Mesendoderm (in vitro differentiated cells): ENCODE measurements at regions not wholly inside any gene's neighbourhood (a gene's known extent, or its start where the extent isn't known, plus 50 kb on each side); places are given as distances from the start of the nearest gene placed in this dataset.

Experiments
- DNase-seq: peaks from one replicate; pipeline ENCODE4 v3.0.0; 2013
- H2AK5ac ChIP-seq: 2 replicates; pipeline ENCODE4 v1.6.1; 2013; ENCODE audit warnings: low read length, inconsistent platforms
- H2BK120ac ChIP-seq: 2 replicates; pipeline ENCODE4 v1.6.1; 2013; ENCODE audit warnings: low read depth, mild to moderate bottlenecking, low read length, moderate library complexity, mixed read lengths
- H2BK15ac ChIP-seq: replicated peaks from 2 replicates; pipeline ENCODE4 v1.6.1; 2013; ENCODE audit warnings: low read depth, mild to moderate bottlenecking, moderate library complexity
- H2BK5ac ChIP-seq: 2 replicates; pipeline ENCODE4 v1.6.1; 2013; ENCODE audit warnings: low read length, inconsistent platforms
- H3K18ac ChIP-seq: 2 replicates; pipeline ENCODE4 v1.6.1; 2013; ENCODE audit warnings: mild to moderate bottlenecking, low read length, mixed read lengths
- H3K23ac ChIP-seq: one replicate; pipeline ENCODE4 v1.6.1; 2013; ENCODE audit warnings: low read length
- H3K27ac ChIP-seq: 2 replicates; pipeline ENCODE4 v1.5.1; 2013; ENCODE audit warnings: low read depth, mild to moderate bottlenecking, inconsistent platforms, low read length, moderate library complexity
- H3K27me3 ChIP-seq: 2 replicates; pipeline ENCODE4 v1.6.1; 2013; ENCODE audit warnings: low read length, control low read depth, mild to moderate bottlenecking, inconsistent platforms; ENCODE audit not compliant: insufficient read depth, poor library complexity
- H3K36me3 ChIP-seq: 2 replicates; pipeline ENCODE4 v1.6.1; 2013; ENCODE audit warnings: low read length, inconsistent platforms; ENCODE audit not compliant: control insufficient read depth, insufficient read depth
- H3K4ac ChIP-seq: one replicate; pipeline ENCODE4 v1.6.1; 2013; ENCODE audit warnings: low read depth, mild to moderate bottlenecking, low read length, moderate library complexity
- H3K4me1 ChIP-seq: 2 replicates; pipeline ENCODE4 v1.6.1; 2013; ENCODE audit warnings: low read depth, low read length, inconsistent platforms; ENCODE audit not compliant: control insufficient read depth
- H3K4me2 ChIP-seq: 2 replicates; pipeline ENCODE4 v1.6.1; 2013; ENCODE audit warnings: low read length
- H3K4me3 ChIP-seq: 2 replicates; pipeline ENCODE4 v1.5.1; 2013; ENCODE audit warnings: mild to moderate bottlenecking, low read length
- H3K56ac ChIP-seq: one replicate; pipeline ENCODE4 v1.6.1; 2013; ENCODE audit warnings: low read length
- H3K79me1 ChIP-seq: 2 replicates; pipeline ENCODE4 v1.6.1; 2013; ENCODE audit warnings: low read length, inconsistent platforms
- H3K79me2 ChIP-seq: 2 replicates; pipeline ENCODE4 v1.6.1; 2013; ENCODE audit warnings: mild to moderate bottlenecking, low read length; ENCODE audit not compliant: control insufficient read depth, insufficient read depth
- H3K9ac ChIP-seq: 2 replicates; pipeline ENCODE4 v1.6.1; 2013; ENCODE audit warnings: low read length, inconsistent platforms
- H4K5ac ChIP-seq: one replicate; pipeline ENCODE4 v1.6.1; 2013; ENCODE audit warnings: low read length
- H4K8ac ChIP-seq: one replicate; pipeline ENCODE4 v1.6.1; 2013; ENCODE audit warnings: low read depth, mild to moderate bottlenecking, control low read depth, low read length, moderate library complexity
- WGBS: extraction: QIAGEN DNeasy Blood & Tissue Kit; methylation state at CpG from one replicate; pipeline ENCODE4 v1.1.7; 2013; ENCODE audit warnings: low lambda C conversion rate, missing lambda C conversion rate; ENCODE audit not compliant: insufficient coverage; ENCODE audit errors: extremely low coverage; 5-methylcytosine and 5-hydroxymethylcytosine counted together

- Histone ChIP-seq H3K27ac (no peak overlapping the region), H3K4ac (no peak overlapping the region), H2BK5ac (no peak overlapping the region), H3K27me3 (no peaks in the 10 kb centered on the region), H2BK15ac (no peak overlapping the region), H4K5ac (no peak overlapping the region), H3K79me1 (no peaks in the 10 kb centered on the region), H3K36me3 (no peaks in the 10 kb centered on the region), H3K4me2 (no peak overlapping the region), H2BK120ac (no peak overlapping the region), H4K8ac (no peak overlapping the region), H3K23ac (no peak overlapping the region), H3K18ac (no peak overlapping the region), H3K4me3 (no peak overlapping the region), H3K4me1 (no peaks in the 10 kb centered on the region), H3K56ac (no peak overlapping the region), H3K79me2 (no peaks in the 10 kb centered on the region), H2AK5ac (no peak overlapping the region), H3K9ac (no peak overlapping the region)
- WGBS = no CpG with 5 or more reads among the region's 2 CpGs
- no peak for DNase-seq
These were observed 245.7 kb upstream of the CNTN4 start for GRCh38 chr3:1852950-1853349.

DNA sequence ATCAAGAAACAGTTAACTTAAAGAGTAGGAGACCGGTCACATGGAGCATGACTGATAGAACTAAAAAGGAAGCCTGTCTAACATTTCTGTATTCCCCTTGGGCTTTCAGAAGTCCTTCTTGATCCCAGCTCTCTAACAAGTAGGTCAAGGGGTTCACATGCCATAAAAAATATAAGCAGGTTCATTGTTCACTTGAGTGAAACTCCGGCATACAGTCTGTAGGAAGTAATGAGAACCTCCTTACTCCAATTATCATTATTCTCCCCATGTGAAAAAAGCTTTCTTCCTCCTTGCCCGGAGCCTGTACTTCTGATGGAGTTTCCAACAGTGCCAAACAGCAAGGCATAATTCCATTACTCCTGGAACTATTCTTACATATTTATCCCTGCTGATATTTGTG is 242.8 kb upstream of the CNTN4 start:
- no peak overlapping the region for H4K5ac ChIP-seq
- H3K9ac ChIP-seq = no peak overlapping the region
- H3K79me2 ChIP-seq = no peaks in the 10 kb centered on the region
- no peak overlapping the region for H3K56ac ChIP-seq
- no peaks in the 10 kb centered on the region for H3K79me1 ChIP-seq
- H3K18ac ChIP-seq = no peak overlapping the region
- no CpG with 5 or more reads among the region's 3 CpGs for WGBS
- no peaks in the 10 kb centered on the region for H3K36me3 ChIP-seq
- no peak overlapping the region for H2BK5ac ChIP-seq
- H2BK15ac ChIP-seq = no peak overlapping the region
- H3K27ac ChIP-seq = no peak overlapping the region
- no peaks in the 10 kb centered on the region for H3K4me1 ChIP-seq
- H3K27me3 ChIP-seq = no peaks in the 10 kb centered on the region
- no peak overlapping the region for H2AK5ac ChIP-seq
- no peak overlapping the region for H4K8ac ChIP-seq
- H3K23ac ChIP-seq = no peak overlapping the region
- no peak overlapping the region for H3K4ac ChIP-seq
- H3K4me2 ChIP-seq = no peak overlapping the region
- no peak overlapping the region for H3K4me3 ChIP-seq
- no peak for DNase-seq
- no peak overlapping the region for H2BK120ac ChIP-seq

DNA sequence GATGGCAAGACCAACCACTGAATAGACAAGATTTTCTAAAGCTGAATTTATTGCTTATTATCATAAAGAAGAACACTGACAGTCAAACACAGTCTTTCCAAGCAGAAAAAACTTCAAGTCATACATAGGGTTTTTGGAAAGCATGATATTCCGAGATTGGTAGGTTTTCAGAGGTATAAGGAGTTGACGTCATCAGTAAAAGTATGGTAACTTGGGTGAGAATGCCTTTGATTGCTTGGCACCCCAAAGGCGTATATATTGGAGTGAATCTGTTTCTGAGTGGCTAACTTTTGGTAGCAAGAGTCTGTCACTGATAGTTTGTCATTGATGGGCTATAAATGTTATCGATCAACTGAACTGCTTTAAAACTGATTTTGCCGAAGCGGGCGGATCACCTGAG is 227.9 kb upstream of the CNTN4 start:
- Histone ChIP-seq H3K56ac (no peak overlapping the region), H3K23ac (no peak overlapping the region), H3K9ac (no peak overlapping the region), H3K18ac (no peak overlapping the region), H3K4me3 (no peak overlapping the region), H3K79me2 (no peaks in the 10 kb centered on the region), H3K4me2 (no peak overlapping the region), H3K36me3 (no peaks in the 10 kb centered on the region), H3K27ac (no peak overlapping the region), H4K5ac (no peak overlapping the region), H3K27me3 (no peaks in the 10 kb centered on the region), H3K4ac (no peak overlapping the region), H2BK120ac (no peak overlapping the region), H4K8ac (no peak overlapping the region), H2BK15ac (no peak overlapping the region), H3K4me1 (no peaks in the 10 kb centered on the region), H3K79me1 (no peaks in the 10 kb centered on the region), H2BK5ac (no peak overlapping the region), H2AK5ac (no peak overlapping the region)
- no peak for DNase-seq
- WGBS = no CpG with 5 or more reads among the region's 7 CpGs

DNA sequence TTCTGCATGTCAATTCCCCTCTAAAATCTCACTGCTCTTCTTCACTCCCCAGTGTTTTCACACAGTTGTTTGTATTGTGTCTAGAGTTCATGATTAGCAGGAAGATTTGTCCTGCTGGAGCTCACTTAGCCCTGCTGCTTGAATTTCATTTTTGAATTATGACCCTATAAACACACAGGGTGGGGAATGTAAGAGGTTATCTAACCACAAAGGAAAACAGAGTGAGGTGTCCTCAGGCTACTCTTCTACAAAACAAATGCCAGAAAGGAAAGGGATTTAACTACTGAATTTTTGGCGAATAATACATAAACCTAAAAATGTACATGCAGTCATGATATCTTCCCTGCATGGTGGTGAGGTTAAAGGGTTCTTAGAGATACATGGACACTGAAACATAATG is 215.1 kb upstream of the CNTN4 start:
- no peak overlapping the region for H4K8ac ChIP-seq
- H3K18ac ChIP-seq = no peak overlapping the region
- H3K4me3 ChIP-seq = no peak overlapping the region
- no peak overlapping the region for H3K23ac ChIP-seq
- H3K9ac ChIP-seq = no peak overlapping the region
- H3K79me2 ChIP-seq = no peaks in the 10 kb centered on the region
- H3K79me1 ChIP-seq = no peaks in the 10 kb centered on the region
- no peak overlapping the region for H2BK15ac ChIP-seq
- H2AK5ac ChIP-seq = no peak overlapping the region
- H3K4ac ChIP-seq = no peak overlapping the region
- H3K4me1 ChIP-seq = no peaks in the 10 kb centered on the region
- H3K56ac ChIP-seq = no peak overlapping the region
- H3K27ac ChIP-seq = no peak overlapping the region
- H4K5ac ChIP-seq = no peak overlapping the region
- no peak overlapping the region for H2BK120ac ChIP-seq
- H2BK5ac ChIP-seq = no peak overlapping the region
- H3K27me3 ChIP-seq = no peaks in the 10 kb centered on the region
- H3K4me2 ChIP-seq = no peak overlapping the region
- no peak for DNase-seq
- H3K36me3 ChIP-seq = no peaks in the 10 kb centered on the region
- WGBS = no CpG with 5 or more reads among the region's 1 CpG

DNA sequence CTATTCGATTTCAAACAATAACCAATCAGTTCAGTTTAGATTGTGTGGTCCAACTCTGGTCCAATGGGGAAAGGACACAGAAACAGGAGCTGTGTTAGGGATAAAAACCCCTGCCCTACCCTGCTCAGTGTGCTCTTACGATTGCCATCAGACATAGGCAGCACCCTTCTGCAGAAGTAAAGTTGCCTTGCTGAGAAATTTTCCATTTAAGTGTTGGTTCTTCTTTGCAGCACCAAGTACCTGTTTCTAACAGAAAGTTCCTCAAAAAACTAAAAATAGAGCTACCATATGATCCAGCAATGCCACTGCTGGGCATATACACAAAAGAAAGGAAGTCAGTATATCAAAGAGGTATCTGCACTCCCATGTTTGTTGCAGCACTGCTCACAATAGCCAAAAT is 206.2 kb upstream of the CNTN4 start:
- Histone ChIP-seq H3K36me3 (no peaks in the 10 kb centered on the region), H3K4me1 (no peaks in the 10 kb centered on the region), H3K27me3 (no peaks in the 10 kb centered on the region), H2BK15ac (no peak overlapping the region), H3K4me2 (no peak overlapping the region), H2BK120ac (no peak overlapping the region), H3K23ac (no peak overlapping the region), H3K9ac (no peak overlapping the region), H3K4me3 (no peak overlapping the region), H4K5ac (no peak overlapping the region), H2AK5ac (no peak overlapping the region), H3K79me1 (no peaks in the 10 kb centered on the region), H3K18ac (no peak overlapping the region), H3K4ac (no peak overlapping the region), H2BK5ac (no peak overlapping the region), H3K56ac (no peak overlapping the region), H3K27ac (no peak overlapping the region), H3K79me2 (no peaks in the 10 kb centered on the region), H4K8ac (no peak overlapping the region)
- WGBS = no CpG with 5 or more reads among the region's 2 CpGs
- no peak for DNase-seq

DNA sequence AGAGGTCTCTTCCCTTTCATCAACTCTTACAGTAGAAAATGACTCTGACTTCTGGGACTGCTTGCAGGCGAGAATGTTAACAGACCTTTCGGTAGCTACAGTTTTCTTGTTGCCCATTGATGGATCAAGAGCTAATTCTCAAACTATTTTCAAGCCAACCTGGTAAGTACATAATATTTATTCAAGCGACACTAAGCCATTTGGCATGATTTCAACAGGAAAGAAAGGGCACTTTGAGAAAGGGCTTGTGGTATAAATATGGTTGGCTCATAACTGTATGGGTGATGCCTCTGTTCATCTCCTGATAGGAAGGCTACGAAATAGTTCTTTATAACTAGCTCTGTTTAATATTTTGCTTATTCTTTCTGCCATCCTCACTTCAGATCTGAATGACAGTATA is 196.2 kb upstream of the CNTN4 start:
- Histone ChIP-seq H2BK15ac (no peak overlapping the region), H3K4me3 (no peak overlapping the region), H2AK5ac (no peak overlapping the region), H3K79me2 (no peaks in the 10 kb centered on the region), H3K4ac (no peak overlapping the region), H4K5ac (no peak overlapping the region), H3K79me1 (no peaks in the 10 kb centered on the region), H3K4me2 (no peak overlapping the region), H3K27ac (no peak overlapping the region), H2BK120ac (no peak overlapping the region), H4K8ac (no peak overlapping the region), H3K56ac (no peak overlapping the region), H3K18ac (no peak overlapping the region), H3K27me3 (no peaks in the 10 kb centered on the region), H3K4me1 (no peaks in the 10 kb centered on the region), H2BK5ac (no peak overlapping the region), H3K9ac (no peak overlapping the region), H3K36me3 (no peaks in the 10 kb centered on the region), H3K23ac (no peak overlapping the region)
- no CpG with 5 or more reads among the region's 4 CpGs for whole genome bisulfite sequencing
- no peak for DNase-seq
